ENCODE measurements at regions not wholly inside any gene's neighbourhood (a gene's known extent, or its start where the extent isn't known, plus 50 kb on each side); places are given as distances from the start of the nearest gene placed in this dataset.

DNA sequence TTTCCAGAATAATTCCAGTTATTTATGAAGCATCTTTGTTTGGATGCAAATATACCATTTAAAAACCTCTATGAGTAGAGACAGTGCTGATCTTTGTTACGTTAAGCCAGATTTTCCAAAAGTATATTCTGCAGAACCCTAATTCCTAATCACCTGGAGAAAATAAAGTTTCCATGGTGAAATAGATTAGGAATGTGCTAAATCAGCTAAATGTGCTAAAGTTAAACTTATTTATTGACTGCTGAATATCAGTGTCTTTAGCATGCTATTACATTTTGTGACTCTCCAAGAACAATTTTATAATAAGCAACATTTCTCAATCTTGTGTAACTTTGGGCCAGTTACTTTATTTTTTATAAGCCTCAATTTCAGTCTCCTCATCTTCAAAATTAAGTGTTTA, 196.3 kb upstream of the NFIA start:
- Histone ChIP-seq H3K4me3 (ENCODE audit: low read length in 2 of 2) (no peak overlapping the region), H3K4me2 (ENCODE audit: insufficient read depth, low read length, poor library complexity, severe bottlenecking) (no peak overlapping the region), H4K8ac (ENCODE audit: low read depth, low read length) (no peak overlapping the region), H3K18ac (ENCODE audit: low read length) (no peak overlapping the region), H2BK120ac (ENCODE audit: low read depth, low read length) (no peak overlapping the region), H3K23ac (ENCODE audit: low read depth, low read length, poor library complexity) (no peak overlapping the region), H3K4ac (ENCODE audit: low read length) (no peak overlapping the region), H3K9ac (ENCODE audit: low read depth, low read length, poor library complexity) (no peak overlapping the region), H3K79me1 (ENCODE audit: low read depth, low read length) (no peaks in the 10 kb centered on the region), H2AFZ (ENCODE audit: low read length) (no peak overlapping the region), H2BK12ac (ENCODE audit: low read length) (no peak overlapping the region), H3K27ac (replicated peaks; ENCODE audit: low read length) (no peak overlapping the region), H3K4me1 (ENCODE audit: control insufficient read depth in 2 of 2, insufficient read depth in 1 of 2, low read depth in 1 of 2, low read length in 2 of 2) (peaks cover 0 to 9% of the 10 kb centered on the region in 2 donors), H3K9me3 (replicated peaks in 1 of 2; ENCODE audit: control insufficient read depth in 2 of 2, insufficient read depth in 1 of 2, low read depth in 1 of 2, low read length in 2 of 2) (no peaks in the 10 kb centered on the region), H4K91ac (ENCODE audit: low read depth, low read length, poor library complexity) (no peak overlapping the region), H3K27me3 (ENCODE audit: control insufficient read depth in 3 of 3, insufficient read depth in 3 of 3, low read depth in 1 of 3, low read length in 3 of 3) (no peaks in the 10 kb centered on the region), H3K36me3 (replicated peaks in 1 of 2; ENCODE audit: control insufficient read depth in 2 of 2, insufficient read depth in 2 of 2, low read length in 2 of 2) (no peaks in the 10 kb centered on the region), H2AK5ac (ENCODE audit: low read depth, low read length) (no peak overlapping the region), H2BK5ac (ENCODE audit: low read length) (no peak overlapping the region), H3K14ac (ENCODE audit: low read length) (no peak overlapping the region), H2BK15ac (ENCODE audit: low read length) (no peak overlapping the region)
- no peak for DNase-seq (ENCODE audit: low spot score)
- no CpG with 5 or more reads among the region's 1 CpG for WGBS, 2 donors (ENCODE audit: extremely low coverage in 2 of 2, insufficient read length in 2 of 2, insufficient replicate concordance in 1 of 2)

DNA sequence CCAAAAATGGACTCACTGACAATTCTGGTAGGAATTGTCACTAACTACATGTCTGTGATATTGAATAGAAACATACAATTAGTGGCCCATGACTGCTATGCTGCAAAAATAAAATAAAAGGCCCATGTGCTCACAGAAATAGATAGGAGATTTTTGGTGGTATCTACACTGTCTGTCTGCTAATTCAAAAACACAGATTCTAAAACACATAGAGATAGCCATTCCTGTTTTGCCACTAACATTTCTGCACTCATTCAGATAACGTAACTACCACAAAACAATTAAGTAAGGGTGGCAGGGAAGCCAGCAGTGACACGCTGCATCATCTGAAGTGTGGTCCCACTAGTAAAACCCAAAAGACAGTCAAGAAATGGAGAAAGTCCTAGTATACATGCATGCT, 202.2 kb upstream of the NFIA start:
- Histone ChIP-seq H3K79me1 (ENCODE audit: low read depth, low read length) (no peaks in the 10 kb centered on the region), H3K4me3 (ENCODE audit: low read length in 2 of 2) (no peak overlapping the region), H4K8ac (ENCODE audit: low read depth, low read length) (no peak overlapping the region), H2AFZ (ENCODE audit: low read length) (no peak overlapping the region), H3K4ac (ENCODE audit: low read length) (no peak overlapping the region), H2AK5ac (ENCODE audit: low read depth, low read length) (no peak overlapping the region), H3K4me2 (ENCODE audit: insufficient read depth, low read length, poor library complexity, severe bottlenecking) (no peak overlapping the region), H3K23ac (ENCODE audit: low read depth, low read length, poor library complexity) (no peak overlapping the region), H2BK5ac (ENCODE audit: low read length) (no peak overlapping the region), H3K27me3 (ENCODE audit: control insufficient read depth in 3 of 3, insufficient read depth in 3 of 3, low read depth in 1 of 3, low read length in 3 of 3) (no peaks in the 10 kb centered on the region), H3K27ac (replicated peaks; ENCODE audit: low read length) (no peak overlapping the region), H3K36me3 (replicated peaks in 1 of 2; ENCODE audit: control insufficient read depth in 2 of 2, insufficient read depth in 2 of 2, low read length in 2 of 2) (no peaks in the 10 kb centered on the region), H2BK12ac (ENCODE audit: low read length) (no peak overlapping the region), H3K9ac (ENCODE audit: low read depth, low read length, poor library complexity) (no peak overlapping the region), H3K14ac (ENCODE audit: low read length) (no peak overlapping the region), H4K91ac (ENCODE audit: low read depth, low read length, poor library complexity) (no peak overlapping the region), H2BK15ac (ENCODE audit: low read length) (no peak overlapping the region), H2BK120ac (ENCODE audit: low read depth, low read length) (no peak overlapping the region), H3K9me3 (replicated peaks in 1 of 2; ENCODE audit: control insufficient read depth in 2 of 2, insufficient read depth in 1 of 2, low read depth in 1 of 2, low read length in 2 of 2) (no peaks in the 10 kb centered on the region), H3K18ac (ENCODE audit: low read length) (no peak overlapping the region), H3K4me1 (ENCODE audit: control insufficient read depth in 2 of 2, insufficient read depth in 1 of 2, low read depth in 1 of 2, low read length in 2 of 2) (no peaks in the 10 kb centered on the region)
- no peak for DNase-seq (ENCODE audit: low spot score)
- no CpG with 5 or more reads among the region's 2 CpGs for WGBS, 2 donors (ENCODE audit: extremely low coverage in 2 of 2, insufficient read length in 2 of 2, insufficient replicate concordance in 1 of 2)

GRCh38 chr1:60878323-60878722, 204.0 kb upstream of the NFIA start:
- Histone ChIP-seq H3K4ac (ENCODE audit: low read length) (no peak overlapping the region), H2AK5ac (ENCODE audit: low read depth, low read length) (no peak overlapping the region), H3K79me1 (ENCODE audit: low read depth, low read length) (no peaks in the 10 kb centered on the region), H3K27ac (replicated peaks; ENCODE audit: low read length) (no peak overlapping the region), H3K9me3 (replicated peaks in 1 of 2; ENCODE audit: control insufficient read depth in 2 of 2, insufficient read depth in 1 of 2, low read depth in 1 of 2, low read length in 2 of 2) (no peaks in the 10 kb centered on the region), H2BK5ac (ENCODE audit: low read length) (no peak overlapping the region), H3K18ac (ENCODE audit: low read length) (no peak overlapping the region), H3K36me3 (replicated peaks in 1 of 2; ENCODE audit: control insufficient read depth in 2 of 2, insufficient read depth in 2 of 2, low read length in 2 of 2) (no peaks in the 10 kb centered on the region), H2BK12ac (ENCODE audit: low read length) (no peak overlapping the region), H3K4me3 (ENCODE audit: low read length in 2 of 2) (no peak overlapping the region), H2AFZ (ENCODE audit: low read length) (no peak overlapping the region), H3K23ac (ENCODE audit: low read depth, low read length, poor library complexity) (no peak overlapping the region), H4K91ac (ENCODE audit: low read depth, low read length, poor library complexity) (no peak overlapping the region), H3K4me1 (ENCODE audit: control insufficient read depth in 2 of 2, insufficient read depth in 1 of 2, low read depth in 1 of 2, low read length in 2 of 2) (peaks cover 0 to 1% of the 10 kb centered on the region in 2 donors), H2BK15ac (ENCODE audit: low read length) (no peak overlapping the region), H4K8ac (ENCODE audit: low read depth, low read length) (no peak overlapping the region), H3K4me2 (ENCODE audit: insufficient read depth, low read length, poor library complexity, severe bottlenecking) (no peak overlapping the region), H3K14ac (ENCODE audit: low read length) (no peak overlapping the region), H3K9ac (ENCODE audit: low read depth, low read length, poor library complexity) (no peak overlapping the region), H3K27me3 (ENCODE audit: control insufficient read depth in 3 of 3, insufficient read depth in 3 of 3, low read depth in 1 of 3, low read length in 3 of 3) (no peaks in the 10 kb centered on the region), H2BK120ac (ENCODE audit: low read depth, low read length) (no peak overlapping the region)
- no peak for DNase-seq (ENCODE audit: low spot score)
- no CpG with 5 or more reads among the region's 1 CpG for WGBS, 2 donors (ENCODE audit: extremely low coverage in 2 of 2, insufficient read length in 2 of 2, insufficient replicate concordance in 1 of 2)

- DNase-seq (ENCODE audit: low spot score), result no peak
- no peaks in the 10 kb centered on the region for H3K36me3 ChIP-seq (replicated peaks in 1 of 2; ENCODE audit: control insufficient read depth in 2 of 2, insufficient read depth in 2 of 2, low read length in 2 of 2)
- no peak overlapping the region for H2AFZ ChIP-seq (ENCODE audit: low read length)
- no CpG with 5 or more reads among the region's 6 CpGs for WGBS, 2 donors (ENCODE audit: extremely low coverage in 2 of 2, insufficient read length in 2 of 2, insufficient replicate concordance in 1 of 2)
- H3K9me3 ChIP-seq (replicated peaks in 1 of 2; ENCODE audit: control insufficient read depth in 2 of 2, insufficient read depth in 1 of 2, low read depth in 1 of 2, low read length in 2 of 2), result no peaks in the 10 kb centered on the region
- H4K91ac ChIP-seq (ENCODE audit: low read depth, low read length, poor library complexity), result no peak overlapping the region
- H2BK12ac ChIP-seq (ENCODE audit: low read length), result no peak overlapping the region
- H3K9ac ChIP-seq (ENCODE audit: low read depth, low read length, poor library complexity), result no peak overlapping the region
- H3K4me1 ChIP-seq (ENCODE audit: control insufficient read depth in 2 of 2, insufficient read depth in 1 of 2, low read depth in 1 of 2, low read length in 2 of 2), result peaks cover 0 to 1% of the 10 kb centered on the region in 2 donors
- no peak overlapping the region for H3K4me2 ChIP-seq (ENCODE audit: insufficient read depth, low read length, poor library complexity, severe bottlenecking)
- H3K79me1 ChIP-seq (ENCODE audit: low read depth, low read length), result no peaks in the 10 kb centered on the region
- no peak overlapping the region for H3K4ac ChIP-seq (ENCODE audit: low read length)
- H2BK120ac ChIP-seq (ENCODE audit: low read depth, low read length), result no peak overlapping the region
- no peak overlapping the region for H3K27ac ChIP-seq (replicated peaks; ENCODE audit: low read length)
- no peak overlapping the region for H3K14ac ChIP-seq (ENCODE audit: low read length)
- no peak overlapping the region for H2BK15ac ChIP-seq (ENCODE audit: low read length)
- no peak overlapping the region for H2AK5ac ChIP-seq (ENCODE audit: low read depth, low read length)
- H3K18ac ChIP-seq (ENCODE audit: low read length), result no peak overlapping the region
- no peak overlapping the region for H3K23ac ChIP-seq (ENCODE audit: low read depth, low read length, poor library complexity)
- no peak overlapping the region for H4K8ac ChIP-seq (ENCODE audit: low read depth, low read length)
- H3K27me3 ChIP-seq (ENCODE audit: control insufficient read depth in 3 of 3, insufficient read depth in 3 of 3, low read depth in 1 of 3, low read length in 3 of 3), result no peaks in the 10 kb centered on the region
- no peak overlapping the region for H2BK5ac ChIP-seq (ENCODE audit: low read length)
- H3K4me3 ChIP-seq (ENCODE audit: low read length in 2 of 2), result no peak overlapping the region
Measured at GRCh38 chr1:60877376-60877775, 205.0 kb upstream of the NFIA start.
